ENCODE measurements at regions not wholly inside any gene's neighbourhood (a gene's known extent, or its start where the extent isn't known, plus 50 kb on each side); places are given as distances from the start of the nearest gene placed in this dataset.

- H3K56ac ChIP-seq (ENCODE audit: insufficient read length, low read depth, low read length): no peak overlapping the region
- H4K8ac ChIP-seq (replicated peaks; ENCODE audit: insufficient read length, low read depth, low read length): no peak overlapping the region
- H3K4me2 ChIP-seq (ENCODE audit: insufficient read depth, insufficient read length, low read length): no peak overlapping the region
- H3K27me3 ChIP-seq (ENCODE audit: insufficient read depth, low read length): no peaks in the 10 kb centered on the region
- no peak overlapping the region for H2BK5ac ChIP-seq (ENCODE audit: insufficient read length, low read length)
- no peak overlapping the region for H3K9ac ChIP-seq (ENCODE audit: extremely low read depth, insufficient read length, low read length)
- no peak overlapping the region for H4K5ac ChIP-seq (ENCODE audit: insufficient read length, low read depth, low read length)
- no peak overlapping the region for H3T11ph ChIP-seq (ENCODE audit: low read length)
- no peak overlapping the region for H2BK15ac ChIP-seq (ENCODE audit: low read depth, low read length)
- peaks cover 22 to 26% of the 10 kb centered on the region in 2 experiments for H3K9me3 Mint-ChIP-seq
- H3K4me3 Mint-ChIP-seq: no peak overlapping the region
- H2BK20ac ChIP-seq (ENCODE audit: low read depth, low read length, poor library complexity, severe bottlenecking): no peak overlapping the region
- H3K27ac ChIP-seq (ENCODE audit: insufficient read length, low read depth, low read length): no peak overlapping the region
- H3K79me2 ChIP-seq (ENCODE audit: insufficient read depth, low read length): no peaks in the 10 kb centered on the region
- H3K36me3 Mint-ChIP-seq (ENCODE audit: insufficient read depth in 1 of 3, low read depth in 3 of 3): peaks cover 8 to 20% (median 13%) of the 10 kb centered on the region in 3 experiments
- H4K91ac ChIP-seq (ENCODE audit: insufficient read length, low read depth, low read length): no peak overlapping the region
- H3K23ac ChIP-seq (ENCODE audit: insufficient read length, low read depth, low read length): no peak overlapping the region
- no peak overlapping the region for H3K18ac ChIP-seq (ENCODE audit: insufficient read length, low read depth, low read length)
- H2AK5ac ChIP-seq (ENCODE audit: insufficient read length, low read length): no peak overlapping the region
- DNase-seq: no peak
- no peaks in the 10 kb centered on the region for H3K23me2 ChIP-seq (ENCODE audit: insufficient read length, low read depth, low read length, poor library complexity, severe bottlenecking)
- no peak for TF ChIP-seq CTCF (conservative IDR thresholded peaks at IDR 0.05)
- peaks cover 4 to 6% of the 10 kb centered on the region in 2 experiments; a peak in 3 of 4 replicates for H3K4me1 Mint-ChIP-seq
- no peak overlapping the region for H3K27ac Mint-ChIP-seq
- H2BK120ac ChIP-seq (ENCODE audit: low read depth, low read length, poor library complexity, severe bottlenecking): no peak overlapping the region
- H4K20me1 ChIP-seq (ENCODE audit: control insufficient read depth, insufficient read depth, insufficient read length): no peaks in the 10 kb centered on the region
- no peaks in the 10 kb centered on the region for H3K27me3 Mint-ChIP-seq (ENCODE audit: low read depth)
- H3K79me1 ChIP-seq (ENCODE audit: insufficient read depth, low read depth, low read length, poor library complexity, severe bottlenecking): no peaks in the 10 kb centered on the region
- no peak overlapping the region for H2AFZ ChIP-seq (ENCODE audit: low read length)
- H3K4me1 ChIP-seq (ENCODE audit: insufficient read depth, low read length): no peaks in the 10 kb centered on the region
- no peaks in the 10 kb centered on the region for H3K9me3 ChIP-seq (ENCODE audit: control insufficient read depth, low read depth, low read length)
- no peak overlapping the region for H3K14ac ChIP-seq (ENCODE audit: insufficient read depth, low read length)
- no peak overlapping the region for H2BK12ac ChIP-seq (ENCODE audit: insufficient read length, low read depth, low read length)
- WGBS (ENCODE audit: extremely low coverage, insufficient read length, low lambda C conversion rate): no CpG with 5 or more reads among the region's 2 CpGs
- H3K4ac ChIP-seq (ENCODE audit: low read depth, low read length): no peak overlapping the region
Observed at GRCh38 chr1:60431593-60431992, 358.0 kb upstream of the C1orf87 start.
